Neutrophil (primary cell): ENCODE measurements at regions not wholly inside any gene's neighbourhood (a gene's known extent, or its start where the extent isn't known, plus 50 kb on each side); places are given as distances from the start of the nearest gene placed in this dataset.
"Not testable (repeated sequence)": the region's sequence is repeated elsewhere in the genome, so short reads cannot be mapped to it uniquely, and the experiment has no call there.

Experiments
- H3K27ac ChIP-seq: fragments of 200-600 bp; sonication (generic); 2 replicates; pipeline ENCODE4 v1.5.1; 2016; ENCODE audit warnings: mild to moderate bottlenecking, moderate library complexity
- H3K27me3 ChIP-seq: fragments of 200-600 bp; sonication (generic); 2 replicates; pipeline ENCODE4 v1.6.0; 2016; ENCODE audit warnings: mild to moderate bottlenecking
- H3K36me3 ChIP-seq: fragments of 200-600 bp; sonication (generic); 2 replicates; pipeline ENCODE4 v1.5.1; 2017
- H3K4me1 ChIP-seq, 2 experiments: fragments of 200-600 bp in 1 of 2; sonication (generic) in 1 of 2; 1 replicate in 1 of 2; 2 replicates in 1 of 2; pipeline versions ENCODE4 v1.5.1 to v1.6.1; 2013 to 2016; ENCODE audit warnings: low read depth in 1 of 2, low read length in 1 of 2, mild to moderate bottlenecking in 1 of 2, moderate library complexity in 1 of 2; ENCODE audit not compliant: control insufficient read depth in 1 of 2, insufficient read depth in 1 of 2
- H3K4me3 ChIP-seq, 2 experiments: fragments of 200-600 bp in 1 of 2; sonication (generic) in 1 of 2; 1 replicate in 1 of 2; 2 replicates in 1 of 2; pipeline ENCODE4 v1.5.1; 2013 to 2016; ENCODE audit warnings: low read depth in 1 of 2, low read length in 1 of 2, mild to moderate bottlenecking in 1 of 2, moderate library complexity in 1 of 2
- H3K9me3 ChIP-seq: fragments of 200-600 bp; sonication (generic); 2 replicates; pipeline ENCODE4 v1.5.1; 2016
- CTCF ChIP-seq: fragments of 200-600 bp; sonication (generic); IDR thresholded peaks from 2 replicates; pipeline ENCODE4 v1.5.1; 2016; ENCODE audit warnings: antibody characterized with exemption

- Histone ChIP-seq H3K9me3 (no peaks in the 10 kb centered on the region), H3K27ac (no peak overlapping the region), H3K36me3 (no peaks in the 10 kb centered on the region), H3K4me3 (no peak overlapping the region), H3K4me1 (no peaks in the 10 kb centered on the region), H3K27me3 (no peaks in the 10 kb centered on the region)
- no peak for TF ChIP-seq CTCF
Observed at GRCh38 chr2:34498561-34498960, 899.5 kb upstream of the FAM98A start.

GRCh38 chr2:34494192-34494591, 895.1 kb upstream of the FAM98A start:
- H3K27me3 ChIP-seq, H3K4me3 ChIP-seq, H3K27ac ChIP-seq, H3K36me3 ChIP-seq, H3K4me1 ChIP-seq, H3K9me3 ChIP-seq: not testable (repeated sequence)

GRCh38 chr2:34492561-34493455, 893.7 kb upstream of the FAM98A start:
- H3K36me3 ChIP-seq, result no peaks in the 10 kb centered on the region
- no peak overlapping the region for H3K4me3 ChIP-seq
- H3K4me1 ChIP-seq, result no peaks in the 10 kb centered on the region
- no peaks in the 10 kb centered on the region for H3K27me3 ChIP-seq
- no peaks in the 10 kb centered on the region for H3K9me3 ChIP-seq
- no peak for TF ChIP-seq CTCF
- no peak overlapping the region for H3K27ac ChIP-seq

- Histone ChIP-seq H3K4me1 (no peaks in the 10 kb centered on the region), H3K9me3 (no peaks in the 10 kb centered on the region), H3K27me3 (no peaks in the 10 kb centered on the region), H3K36me3 (no peaks in the 10 kb centered on the region), H3K27ac (no peak overlapping the region), H3K4me3 (no peak overlapping the region)
- TF ChIP-seq CTCF, result no peak
Observed at GRCh38 chr2:34486965-34487364, 887.9 kb upstream of the FAM98A start.

- Histone ChIP-seq H3K9me3 (no peaks in the 10 kb centered on the region), H3K36me3 (no peaks in the 10 kb centered on the region), H3K27me3 (no peaks in the 10 kb centered on the region), H3K4me1 (no peaks in the 10 kb centered on the region), H3K27ac (no peak overlapping the region), H3K4me3 (no peak overlapping the region)
- TF ChIP-seq CTCF, result no peak
Observed at GRCh38 chr2:34481542-34481941, 882.4 kb upstream of the FAM98A start.

- Histone ChIP-seq H3K27me3 (no peaks in the 10 kb centered on the region), H3K4me1 (no peaks in the 10 kb centered on the region), H3K9me3 (no peaks in the 10 kb centered on the region), H3K27ac (no peak overlapping the region), H3K4me3 (no peak overlapping the region), H3K36me3 (no peaks in the 10 kb centered on the region)
- TF ChIP-seq CTCF, result no peak
Observed at GRCh38 chr2:34480366-34480765, 881.3 kb upstream of the FAM98A start.
